ENCODE measurements at regions not wholly inside any gene's neighbourhood (a gene's known extent, or its start where the extent isn't known, plus 50 kb on each side); places are given as distances from the start of the nearest gene placed in this dataset.

- no peaks in the 10 kb centered on the region for H3K9me3 ChIP-seq
- no peak for DNase-seq
- TF ChIP-seq CTCF (IDR thresholded peaks at IDR 0.05; ENCODE audit: low read depth, low read length), result no peak
Measured at GRCh38 chr11:28835790-28836189, 727.6 kb downstream of the METTL15 start.

GRCh38 chr11:28835317-28835716 lies 727.1 kb downstream of the METTL15 start:
- no peak for DNase-seq
- TF ChIP-seq CTCF (IDR thresholded peaks at IDR 0.05; ENCODE audit: low read depth, low read length), result no peak
- Histone ChIP-seq H3K9me3 (no peaks in the 10 kb centered on the region), H3K4me1 (no peaks in the 10 kb centered on the region), H3K27me3 (no peaks in the 10 kb centered on the region), H3K36me3 (no peaks in the 10 kb centered on the region), H3K4me3 (ENCODE audit: low read depth, low read length) (no peak overlapping the region)

More at GRCh38 chr11:28835790-28836189, 727.6 kb downstream of the METTL15 start:
- Histone ChIP-seq H3K4me3 (ENCODE audit: low read depth, low read length) (no peak overlapping the region), H3K4me1 (no peaks in the 10 kb centered on the region), H3K36me3 (no peaks in the 10 kb centered on the region), H3K27me3 (no peaks in the 10 kb centered on the region)

GRCh38 chr11:28834877-28835276 lies 726.7 kb downstream of the METTL15 start:
- Histone ChIP-seq H3K4me3 (ENCODE audit: low read depth, low read length) (no peak overlapping the region), H3K36me3 (no peaks in the 10 kb centered on the region), H3K4me1 (no peaks in the 10 kb centered on the region), H3K9me3 (no peaks in the 10 kb centered on the region), H3K27me3 (no peaks in the 10 kb centered on the region)
- DNase-seq, result no peak
- TF ChIP-seq CTCF (IDR thresholded peaks at IDR 0.05; ENCODE audit: low read depth, low read length), result no peak

- Histone ChIP-seq H3K4me3 (ENCODE audit: low read depth, low read length) (no peak overlapping the region), H3K9me3 (no peaks in the 10 kb centered on the region), H3K27me3 (no peaks in the 10 kb centered on the region), H3K4me1 (no peaks in the 10 kb centered on the region), H3K36me3 (no peaks in the 10 kb centered on the region)
- TF ChIP-seq CTCF (IDR thresholded peaks at IDR 0.05; ENCODE audit: low read depth, low read length), result no peak
- no peak for DNase-seq
Measured at GRCh38 chr11:28833670-28834069, 725.5 kb downstream of the METTL15 start.

GRCh38 chr11:28833169-28833568 lies 725.0 kb downstream of the METTL15 start:
- no peak for DNase-seq
- Histone ChIP-seq H3K36me3 (no peaks in the 10 kb centered on the region), H3K4me3 (ENCODE audit: low read depth, low read length) (no peak overlapping the region), H3K9me3 (no peaks in the 10 kb centered on the region), H3K4me1 (no peaks in the 10 kb centered on the region), H3K27me3 (no peaks in the 10 kb centered on the region)
- no peak for TF ChIP-seq CTCF (IDR thresholded peaks at IDR 0.05; ENCODE audit: low read depth, low read length)

- Histone ChIP-seq H3K4me3 (ENCODE audit: low read depth, low read length) (no peak overlapping the region), H3K36me3 (no peaks in the 10 kb centered on the region), H3K4me1 (no peaks in the 10 kb centered on the region), H3K9me3 (no peaks in the 10 kb centered on the region), H3K27me3 (no peaks in the 10 kb centered on the region)
- DNase-seq, result no peak
- TF ChIP-seq CTCF (IDR thresholded peaks at IDR 0.05; ENCODE audit: low read depth, low read length), result no peak
Measured at GRCh38 chr11:28826807-28827206, 718.6 kb downstream of the METTL15 start.

Measured in BE2C (cell line).